GM21786 (cell line): ENCODE measurements at regions not wholly inside any gene's neighbourhood (a gene's known extent, or its start where the extent isn't known, plus 50 kb on each side); places are given as distances from the start of the nearest gene placed in this dataset.

Source experiments
- ATAC-seq: cut with Tn5 transposase; IDR thresholded peaks from one replicate; pipeline ENCODE4 v1.9.1; 2021; ENCODE audit not compliant: unreplicated experiment

DNA sequence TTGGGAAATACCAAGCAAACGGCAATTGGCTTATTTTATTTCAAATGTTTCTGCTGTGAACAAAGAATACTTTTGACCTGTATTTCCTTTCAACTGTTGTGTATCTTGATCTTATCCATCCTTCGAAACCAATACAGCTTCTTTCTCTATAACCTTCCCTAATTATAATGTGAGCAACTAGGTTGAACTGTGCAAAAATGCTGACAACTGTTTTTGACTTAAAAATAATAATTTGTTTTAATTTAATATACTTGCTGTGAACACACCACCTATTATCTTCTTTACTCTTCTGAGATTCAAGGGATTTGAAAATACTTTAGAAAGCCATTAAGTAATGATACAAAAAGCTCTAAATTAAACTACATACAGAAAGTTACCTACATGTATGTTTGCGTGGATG is 682.5 kb upstream of the CCDC179 start:
- no peak for ATAC-seq

DNA sequence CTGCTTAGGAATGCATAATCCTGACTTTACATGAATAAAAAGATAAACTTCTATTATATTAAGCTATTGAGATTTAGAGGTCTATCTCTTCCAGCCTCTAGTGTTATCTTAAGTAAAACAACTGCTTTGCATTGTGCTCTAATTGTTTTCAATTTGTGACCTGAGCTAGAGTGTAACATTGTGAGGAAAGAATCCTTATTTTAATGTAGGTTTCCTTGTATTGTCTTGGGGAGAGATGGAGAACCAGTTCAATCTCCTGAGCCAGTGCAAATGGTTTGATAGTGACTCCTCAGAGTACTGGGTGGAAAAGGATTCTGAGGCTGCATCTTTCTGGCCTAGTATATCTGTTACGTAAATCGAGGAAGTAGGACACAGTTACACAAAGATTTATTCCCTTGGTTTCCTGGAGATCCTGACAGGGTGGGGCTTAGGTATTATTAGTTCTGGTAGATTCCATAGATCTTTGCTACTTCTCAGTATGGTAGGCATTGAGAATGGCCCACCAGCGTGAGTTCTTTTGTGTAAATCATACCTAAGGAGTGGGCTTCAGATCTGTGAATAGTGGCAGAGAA is 683.5 kb upstream of the CCDC179 start:
- no peak for ATAC-seq

DNA sequence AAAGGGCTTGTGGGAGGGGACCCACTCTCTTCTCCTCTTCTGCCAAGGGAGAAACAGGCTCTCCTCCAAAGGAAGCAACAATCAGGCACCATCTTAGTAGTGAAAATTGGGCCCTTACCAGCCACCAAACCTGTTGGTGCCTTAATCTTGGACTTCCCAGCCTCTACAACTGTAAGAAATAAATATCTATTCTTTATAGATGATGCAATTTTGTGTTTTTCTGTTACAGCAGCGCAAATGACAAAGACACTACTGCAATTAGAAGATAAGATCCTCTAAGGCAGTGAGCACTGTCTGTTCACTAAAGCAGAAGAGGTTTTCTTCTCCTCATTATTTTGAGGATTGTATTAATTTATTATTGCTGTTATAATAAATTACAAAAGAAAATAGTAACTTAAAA is 691.4 kb upstream of the CCDC179 start:
- no peak for ATAC-seq

DNA sequence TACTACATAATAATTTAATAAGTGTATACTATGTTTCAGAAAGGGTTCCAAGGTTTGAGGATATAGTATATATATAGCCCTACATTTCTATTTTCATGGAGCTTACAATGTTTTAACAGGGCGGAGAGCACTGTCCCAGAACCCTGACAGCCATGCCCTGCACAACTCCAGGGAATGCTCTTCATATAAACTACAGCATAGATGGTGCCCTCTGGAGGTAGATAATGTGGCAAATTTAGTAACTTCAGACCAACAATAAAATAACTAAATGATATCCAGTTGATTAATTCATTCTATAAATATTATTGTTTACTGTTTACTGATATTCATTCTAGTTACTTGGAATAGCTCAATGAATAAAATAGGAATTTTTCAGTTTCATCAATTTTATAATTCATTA is 693.7 kb upstream of the CCDC179 start:
- ATAC-seq = no peak

DNA sequence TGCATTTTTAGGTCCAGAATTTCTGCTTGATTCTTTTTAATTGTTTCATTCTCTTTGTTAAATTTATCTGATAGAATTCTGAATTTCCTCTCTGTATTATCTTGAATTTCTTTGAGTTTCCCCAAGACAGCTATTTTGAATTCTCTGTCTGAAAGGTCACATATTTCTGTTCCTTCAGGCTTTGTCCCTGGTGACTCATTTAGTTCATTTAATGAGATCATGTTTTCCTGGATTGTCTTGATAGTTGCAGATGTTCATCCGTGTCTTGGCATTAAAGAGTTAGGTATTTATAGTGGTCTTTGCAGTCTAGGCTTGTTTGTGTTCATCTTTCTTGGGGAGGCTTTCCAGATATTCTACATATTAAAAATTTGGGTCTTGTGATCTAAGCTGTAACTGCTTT is 694.8 kb upstream of the CCDC179 start:
- ATAC-seq = no peak

DNA sequence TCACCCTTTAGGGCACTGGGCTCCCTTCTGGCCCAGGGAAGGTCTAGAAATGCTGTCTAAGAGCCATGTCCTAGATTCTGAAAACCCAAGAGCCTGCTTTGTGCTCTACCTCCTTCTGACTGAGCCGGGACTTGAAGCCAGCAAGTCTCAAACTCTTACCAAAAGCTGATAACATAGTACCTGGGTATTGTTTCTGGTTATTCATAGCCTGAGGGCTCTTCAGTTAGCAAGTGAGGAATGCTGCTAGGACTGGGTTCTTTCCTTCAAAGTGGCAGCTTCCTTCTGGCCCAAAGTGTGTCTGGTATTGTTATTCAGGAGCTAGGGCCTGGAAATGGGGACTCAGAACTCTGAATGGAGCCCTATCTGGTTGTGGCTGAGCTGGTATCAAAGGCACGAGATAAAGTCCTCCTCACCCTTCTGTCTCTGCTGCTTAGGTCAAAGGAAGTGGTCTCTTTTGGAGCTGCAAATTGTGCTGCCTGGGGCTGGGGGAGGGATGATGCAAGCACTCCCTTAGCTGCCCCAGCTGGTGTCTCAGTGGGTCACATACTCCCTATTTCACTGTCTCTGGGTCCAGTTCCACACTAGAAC is 696.0 kb upstream of the CCDC179 start:
- no peak for ATAC-seq

DNA sequence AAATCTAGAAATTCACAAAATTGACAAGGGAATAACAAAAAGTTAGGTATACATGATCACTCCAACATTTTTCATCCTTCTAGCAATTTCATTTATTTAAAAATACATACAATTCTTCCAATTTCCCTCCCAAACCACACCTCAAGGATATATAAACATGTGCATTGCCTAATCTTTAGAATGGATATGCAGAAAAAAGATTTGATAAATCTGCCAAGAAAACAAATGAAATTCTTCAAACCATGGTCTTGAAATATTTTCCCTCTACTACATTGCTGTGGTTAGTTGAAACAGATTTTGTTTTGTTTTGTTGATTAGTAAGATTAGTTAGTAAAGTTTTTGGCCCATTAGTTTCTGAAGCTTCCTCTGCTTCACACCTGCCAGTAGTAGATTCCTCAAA is 703.3 kb upstream of the CCDC179 start:
- no peak for ATAC-seq

DNA sequence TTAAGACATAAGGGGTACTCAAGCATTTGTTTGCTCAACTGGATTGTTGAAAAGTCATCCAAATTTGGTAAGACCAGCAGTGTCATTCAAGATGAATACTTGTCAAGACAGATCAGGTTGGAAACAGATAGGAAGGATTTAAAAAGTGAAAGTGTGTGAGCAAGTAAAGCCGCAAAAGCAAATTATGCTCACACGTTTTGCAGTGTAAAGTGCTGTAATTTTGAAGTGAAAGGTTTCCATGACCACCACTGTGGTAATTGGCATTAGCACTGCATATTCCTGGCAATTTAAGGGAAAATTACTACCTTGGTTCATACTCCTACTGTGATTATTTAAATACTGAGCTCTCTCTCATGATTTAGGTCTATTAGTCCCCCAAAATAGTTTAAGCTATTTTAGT is 704.1 kb upstream of the CCDC179 start:
- ATAC-seq = no peak

DNA sequence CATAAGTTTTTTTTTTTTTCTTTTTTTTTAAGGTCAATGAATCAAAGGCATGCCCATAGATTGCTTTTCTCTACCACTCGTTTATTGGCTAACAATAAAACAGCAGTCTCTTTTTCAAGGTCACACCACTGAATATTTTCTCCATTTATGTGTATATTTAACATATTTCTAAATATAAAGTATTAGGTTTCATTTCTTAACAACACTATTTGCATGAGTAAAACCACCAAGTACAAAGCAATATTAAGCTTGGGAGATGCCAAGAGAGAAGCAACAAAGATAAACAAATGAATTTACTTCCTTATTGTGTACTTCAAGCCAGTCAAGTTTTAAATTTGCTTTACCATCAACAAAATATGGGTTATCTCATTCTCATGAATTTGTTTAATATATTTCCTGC is 708.9 kb upstream of the CCDC179 start:
- ATAC-seq = peak; percentile 33

DNA sequence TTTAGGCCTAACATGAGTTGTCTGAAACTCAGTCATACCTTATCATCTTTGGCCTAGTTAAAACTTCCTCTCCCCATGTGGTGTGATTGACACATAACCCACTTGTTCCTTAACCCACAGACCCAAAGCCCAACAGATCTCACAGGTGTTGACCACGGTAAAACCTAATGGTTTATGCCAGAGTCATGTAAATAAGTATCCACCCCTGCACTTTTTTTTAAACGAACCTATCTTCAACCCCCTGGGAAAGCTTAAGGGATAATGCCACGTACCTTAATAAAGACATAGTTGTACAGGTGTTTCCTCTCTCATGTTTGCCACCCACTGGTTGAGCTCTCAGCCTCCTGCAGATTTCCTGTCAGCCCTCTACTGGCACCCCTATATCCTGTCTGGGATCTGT is 709.3 kb upstream of the CCDC179 start:
- ATAC-seq = peak; percentile 54

DNA sequence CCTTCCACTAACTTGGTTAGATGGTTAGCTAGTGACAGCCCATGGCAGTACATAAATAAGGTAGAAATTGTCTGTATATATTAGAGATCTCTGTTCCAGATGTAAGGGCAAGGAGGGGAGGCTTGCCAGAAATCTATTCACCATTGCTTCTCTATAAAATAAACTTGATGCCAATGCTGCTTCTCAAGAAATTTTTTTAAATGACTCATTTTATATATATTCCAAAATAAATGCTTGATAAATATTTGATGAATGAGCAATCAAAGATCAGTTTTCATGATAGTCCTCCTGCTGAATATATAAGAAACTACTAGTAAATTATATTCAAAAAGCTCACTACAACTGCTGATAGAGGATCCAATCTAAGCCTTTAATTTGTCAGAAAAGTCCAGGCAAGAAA is 710.6 kb upstream of the CCDC179 start:
- ATAC-seq = no peak

DNA sequence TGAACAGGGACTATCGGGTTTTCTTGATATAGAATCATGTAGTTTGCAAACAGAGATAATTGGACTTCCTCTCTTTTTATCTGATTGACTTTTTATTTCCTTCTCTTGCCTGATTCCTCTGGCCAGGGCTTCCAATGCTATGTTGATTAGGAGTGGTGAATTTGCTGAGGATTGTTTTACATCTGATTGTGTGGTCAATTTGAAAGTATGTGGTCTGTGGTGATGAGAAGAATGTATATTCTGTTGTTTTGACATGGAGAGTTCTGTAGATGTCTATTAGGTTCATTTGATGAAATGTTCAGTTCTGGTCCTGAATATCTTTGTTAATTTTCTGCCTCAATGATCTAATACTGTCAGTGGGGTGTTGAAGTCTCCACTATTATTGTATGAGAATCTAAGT is 713.2 kb upstream of the CCDC179 start:
- ATAC-seq = no peak

DNA sequence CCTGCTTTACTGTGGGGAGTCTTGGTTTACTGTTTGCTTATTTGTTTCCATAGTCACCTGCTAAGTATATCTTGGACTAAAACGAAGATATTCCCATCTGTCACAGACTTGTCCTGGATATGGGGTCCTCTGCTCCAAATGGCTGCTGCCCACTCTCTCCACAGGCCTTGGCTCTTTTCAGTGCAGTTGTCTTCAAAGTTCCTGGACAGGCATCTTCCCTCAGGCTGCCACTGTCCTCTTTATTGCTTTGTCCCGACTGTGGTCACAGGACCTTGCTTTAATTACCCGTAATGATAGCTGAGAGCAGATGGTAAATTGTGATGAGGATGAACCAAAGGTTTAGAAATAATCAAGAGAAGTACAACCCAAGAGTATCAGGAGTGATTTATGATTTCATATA is 713.9 kb upstream of the CCDC179 start:
- no peak for ATAC-seq

DNA sequence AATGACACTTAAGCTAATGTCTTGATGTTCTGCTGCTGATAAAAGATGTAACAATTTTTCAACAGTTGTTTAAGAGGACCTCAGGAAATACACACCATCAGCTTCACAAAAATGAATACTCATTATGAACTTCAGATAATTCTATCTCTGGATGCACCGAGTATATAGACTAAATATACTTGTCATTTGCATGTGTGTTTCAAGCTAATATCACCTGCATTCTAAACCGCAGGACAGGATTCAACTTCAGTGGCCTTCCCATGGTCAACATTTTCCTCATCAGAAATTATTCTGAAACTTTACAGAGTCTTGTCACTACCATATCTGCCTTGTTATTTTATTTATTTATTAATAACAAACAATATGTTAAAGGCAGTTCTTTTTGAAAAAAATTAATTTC is 717.0 kb upstream of the CCDC179 start:
- no peak for ATAC-seq

DNA sequence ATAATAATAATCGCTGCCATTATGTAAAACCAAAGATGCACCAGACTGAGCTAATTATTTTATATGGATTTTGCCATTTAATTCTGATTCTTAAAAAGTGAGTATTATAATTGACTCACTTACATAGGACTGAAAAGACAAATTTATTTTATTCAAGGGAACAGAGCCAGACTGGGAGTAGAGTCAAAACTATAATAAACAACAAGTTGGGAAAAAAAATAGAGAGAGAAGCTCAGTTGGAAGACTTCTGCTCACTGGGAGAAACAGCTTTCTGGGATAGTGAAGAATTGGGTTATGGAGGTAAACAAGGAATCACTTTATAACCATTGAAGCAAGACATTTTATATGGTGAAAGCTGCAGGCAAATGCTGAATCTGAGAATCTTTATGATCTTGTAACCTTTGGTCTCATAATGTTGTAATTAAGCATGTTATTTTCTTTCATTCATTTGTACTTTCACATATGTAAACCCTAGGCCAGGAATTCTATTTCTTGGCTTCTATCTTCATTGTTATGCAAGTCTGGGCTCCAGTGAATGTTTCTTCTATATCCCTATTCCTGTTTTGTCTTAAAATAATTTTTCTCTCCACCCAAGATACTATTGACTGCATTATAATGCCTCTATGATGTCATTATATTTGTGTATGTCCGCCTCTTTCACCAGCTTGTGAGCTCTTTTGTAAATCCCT is 725.3 kb upstream of the CCDC179 start:
- ATAC-seq = no peak

DNA sequence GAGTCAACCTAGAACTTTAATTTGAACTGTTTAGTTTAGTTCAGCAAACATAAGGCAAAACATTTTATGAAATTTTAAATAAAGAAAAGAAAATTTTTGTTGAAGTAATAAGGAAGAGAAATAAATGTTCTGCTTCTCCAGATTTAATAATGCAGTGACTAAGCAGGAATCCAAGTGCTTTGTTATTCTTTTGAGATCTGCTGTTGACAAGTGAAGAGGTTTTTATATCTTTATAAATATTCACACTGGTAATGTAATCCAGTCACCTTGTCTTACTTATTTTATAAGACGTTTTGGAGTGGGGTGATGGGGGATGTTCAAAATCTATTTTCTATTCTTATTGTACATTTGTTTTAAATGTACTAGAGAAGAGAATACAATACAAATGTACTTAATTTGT is 725.9 kb upstream of the CCDC179 start:
- ATAC-seq = no peak

DNA sequence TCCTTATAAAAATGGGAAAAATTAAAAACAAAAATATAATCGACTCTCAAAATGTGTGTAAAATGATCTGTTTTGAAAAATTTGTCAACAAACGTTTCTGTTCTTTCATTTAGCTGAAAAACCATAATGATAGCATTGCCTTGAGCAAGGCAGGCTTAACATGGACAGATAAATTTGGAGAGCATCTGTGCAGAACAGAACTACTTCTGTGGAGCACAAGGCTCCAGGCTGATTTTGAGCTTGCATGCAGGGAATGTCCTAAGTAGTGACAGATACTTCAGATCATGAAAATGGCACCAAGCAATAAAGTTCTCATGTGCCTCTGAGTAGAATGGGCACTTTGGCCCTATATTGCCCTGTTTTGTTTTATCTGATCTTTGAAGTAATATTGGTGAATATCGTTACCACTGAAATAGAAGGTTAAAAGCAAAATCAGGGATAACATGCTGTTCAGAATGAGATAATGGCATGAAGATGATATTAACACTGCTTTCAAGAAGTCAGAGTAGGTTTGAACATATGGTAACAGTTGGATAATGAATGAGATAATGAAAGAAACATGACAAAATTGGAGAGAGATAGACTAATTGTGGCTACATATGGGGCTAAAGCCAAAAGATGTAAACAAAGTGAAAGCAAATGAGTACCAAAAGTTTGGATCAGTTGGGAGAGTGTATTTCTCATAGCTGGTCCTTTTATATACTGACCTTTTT is 730.5 kb upstream of the CCDC179 start:
- ATAC-seq = no peak

DNA sequence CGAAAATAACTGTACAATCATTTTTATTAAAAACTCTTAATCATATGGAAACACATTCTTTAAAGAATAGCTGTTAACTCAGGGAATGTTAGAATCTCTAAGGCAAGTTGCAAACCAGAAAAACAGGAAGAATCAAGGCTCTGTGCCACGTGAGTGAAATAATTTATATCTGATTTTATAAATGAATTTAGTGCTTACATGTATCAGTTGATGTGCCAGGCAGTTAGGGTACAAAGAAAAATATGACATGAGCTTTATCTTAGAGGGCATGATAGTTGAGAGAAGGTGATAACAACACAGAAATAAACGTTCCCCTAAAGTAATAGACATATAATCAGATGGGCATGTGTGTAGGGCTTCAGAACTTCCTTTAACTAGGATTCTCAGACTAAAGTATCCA is 734.5 kb upstream of the CCDC179 start:
- ATAC-seq = no peak

DNA sequence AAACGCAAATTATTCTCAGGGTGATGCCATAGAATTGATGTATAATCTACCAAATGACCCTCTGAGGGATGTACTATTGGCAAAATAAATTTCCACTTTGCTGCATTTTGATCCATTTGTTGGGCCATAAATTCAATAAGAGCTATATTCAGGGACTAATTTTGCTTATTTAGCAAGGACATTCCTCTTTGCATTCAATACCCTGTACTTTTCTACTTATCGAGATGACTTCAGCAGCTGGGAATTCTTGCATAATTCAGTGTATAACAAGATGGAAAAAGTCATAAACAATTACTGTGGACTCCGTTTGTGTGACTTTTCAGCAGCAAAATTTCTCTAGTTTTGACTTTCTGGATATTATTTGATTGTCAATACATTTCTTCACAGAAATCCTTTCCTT is 744.7 kb upstream of the CCDC179 start:
- no peak for ATAC-seq

DNA sequence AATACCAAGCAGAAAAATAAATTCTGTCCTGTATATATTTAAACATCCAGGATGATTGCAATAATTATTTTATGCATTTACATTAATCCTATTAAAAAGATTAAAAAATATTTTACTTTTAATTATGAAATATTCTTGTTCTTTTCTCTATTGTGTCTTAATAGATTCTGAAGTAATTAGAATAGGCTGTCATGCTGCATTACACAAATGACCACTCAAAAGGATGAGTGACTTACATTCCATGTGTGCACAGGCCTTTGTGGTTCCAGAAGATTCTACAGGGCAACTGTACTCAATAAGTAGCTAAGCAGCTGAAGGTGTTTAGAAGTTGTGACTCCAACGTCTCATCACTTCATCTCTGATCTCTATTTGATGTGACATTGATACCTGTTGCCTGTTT is 745.9 kb upstream of the CCDC179 start:
- no peak for ATAC-seq

DNA sequence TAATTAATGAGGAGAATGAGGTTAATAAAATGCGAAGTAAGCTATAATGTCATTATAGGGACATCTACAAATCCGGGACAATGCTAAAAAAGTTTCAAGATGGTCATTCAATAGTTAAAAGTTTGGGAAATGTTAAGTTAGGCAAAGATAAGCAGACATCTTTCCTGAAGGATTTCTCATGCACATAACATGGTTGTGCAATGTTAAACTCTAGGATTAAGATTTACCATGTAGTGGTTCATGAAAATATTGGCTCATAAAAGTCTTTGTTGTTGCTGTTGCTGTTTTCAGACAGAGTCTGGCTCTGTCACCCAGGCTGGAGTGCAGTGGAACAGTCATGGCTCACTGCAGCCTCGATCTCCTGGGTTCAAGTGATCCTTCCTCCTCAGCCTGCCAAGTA is 751.5 kb upstream of the CCDC179 start:
- no peak for ATAC-seq

DNA sequence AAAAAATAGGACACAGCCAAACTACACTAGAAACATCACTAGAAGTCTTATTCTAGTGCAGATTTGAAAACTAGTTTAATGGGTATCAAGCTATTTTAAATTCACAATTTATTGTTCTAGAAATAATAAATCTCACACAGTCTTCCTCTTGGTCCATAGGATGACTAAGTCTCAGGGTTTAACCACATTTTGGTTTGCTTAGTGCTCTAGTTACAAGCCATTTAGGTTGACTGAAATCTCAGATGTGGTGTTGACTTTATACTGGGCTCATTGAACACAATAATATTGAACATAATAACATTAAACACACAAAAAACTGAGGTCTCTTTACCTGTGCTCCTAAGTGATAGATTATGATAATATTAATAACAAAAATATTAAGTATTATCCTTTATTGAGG is 760.3 kb upstream of the CCDC179 start:
- no peak for ATAC-seq
